GM12892 (cell line): ENCODE measurements at regions not wholly inside any gene's neighbourhood (a gene's known extent, or its start where the extent isn't known, plus 50 kb on each side); places are given as distances from the start of the nearest gene placed in this dataset.
"Not testable (repeated sequence)": the region's sequence is repeated elsewhere in the genome, so short reads cannot be mapped to it uniquely, and the experiment has no call there.

Experiments used
- DNase-seq: peaks from one replicate; pipeline ENCODE4 v3.0.0; 2011; ENCODE audit not compliant: insufficient read length
- FAIRE-seq: peaks from 2 replicates; lab custom pipeline; 2011; peaks lifted over from hg19 to GRCh38; lab: Jason Lieb, UNC
- POLR2A ChIP-seq: IDR thresholded peaks from 2 replicates; pipeline ENCODE4 v1.6.1; 2011; ENCODE audit warnings: low read depth, low read length, control low read depth
- POLR2AphosphoS5 ChIP-seq: IDR thresholded peaks from 2 replicates; pipeline ENCODE4 v1.6.1; 2011; ENCODE audit warnings: low read depth, low read length, control low read depth
- TAF1 ChIP-seq: IDR thresholded peaks from 2 replicates; pipeline ENCODE4 v1.6.1; 2011; ENCODE audit warnings: low read depth, mild to moderate bottlenecking, control low read depth, low read length, borderline replicate concordance

DNA sequence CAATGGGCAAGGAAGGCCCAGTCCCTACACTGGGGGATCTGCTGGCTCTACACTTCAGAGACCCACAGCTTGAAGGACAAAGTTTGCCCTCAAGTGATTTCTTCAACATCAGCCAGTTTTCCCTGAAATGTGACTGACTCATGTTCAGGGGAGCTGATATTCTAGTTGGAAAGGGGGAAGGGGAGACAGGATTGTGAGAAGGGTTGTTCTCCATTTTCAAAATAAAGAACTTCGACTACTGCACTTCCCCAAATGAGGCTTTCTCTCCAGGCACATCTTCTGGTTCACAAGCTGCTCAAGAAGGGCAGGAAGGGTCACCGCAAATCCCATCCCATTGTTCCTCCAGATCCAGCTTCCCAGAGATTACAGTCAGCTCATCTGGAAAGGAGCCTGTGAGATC, 117.6 kb downstream of the BCL2L11 start:
- TF ChIP-seq POLR2A (no peak), TAF1 (no peak), POLR2AphosphoS5 (no peak)
- FAIRE-seq (no peak), DNase-seq (no peak)

DNA sequence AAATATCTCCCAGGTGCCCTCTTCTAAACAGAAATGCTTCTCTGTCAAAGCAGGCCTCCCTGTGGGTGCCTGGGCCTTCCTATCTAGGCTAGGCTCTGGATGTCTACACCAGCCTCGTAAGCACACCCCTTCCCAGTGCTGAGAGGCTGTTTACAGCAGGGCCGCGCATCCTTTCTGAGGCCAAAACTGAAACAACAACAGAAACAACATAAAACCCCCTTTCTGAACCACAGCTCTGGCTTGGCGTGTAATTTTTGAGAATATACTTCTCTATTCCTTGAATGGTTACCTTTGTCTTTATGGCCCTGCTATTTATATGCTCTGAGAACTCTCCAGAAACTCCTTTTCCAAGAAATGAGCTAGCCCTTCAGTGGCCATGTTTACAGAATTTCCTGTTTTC, 118.4 kb downstream of the BCL2L11 start:
- FAIRE-seq (peak; percentile 81), DNase-seq (peak; percentile 39)
- TF ChIP-seq POLR2A (no peak), TAF1 (no peak), POLR2AphosphoS5 (no peak)

DNA sequence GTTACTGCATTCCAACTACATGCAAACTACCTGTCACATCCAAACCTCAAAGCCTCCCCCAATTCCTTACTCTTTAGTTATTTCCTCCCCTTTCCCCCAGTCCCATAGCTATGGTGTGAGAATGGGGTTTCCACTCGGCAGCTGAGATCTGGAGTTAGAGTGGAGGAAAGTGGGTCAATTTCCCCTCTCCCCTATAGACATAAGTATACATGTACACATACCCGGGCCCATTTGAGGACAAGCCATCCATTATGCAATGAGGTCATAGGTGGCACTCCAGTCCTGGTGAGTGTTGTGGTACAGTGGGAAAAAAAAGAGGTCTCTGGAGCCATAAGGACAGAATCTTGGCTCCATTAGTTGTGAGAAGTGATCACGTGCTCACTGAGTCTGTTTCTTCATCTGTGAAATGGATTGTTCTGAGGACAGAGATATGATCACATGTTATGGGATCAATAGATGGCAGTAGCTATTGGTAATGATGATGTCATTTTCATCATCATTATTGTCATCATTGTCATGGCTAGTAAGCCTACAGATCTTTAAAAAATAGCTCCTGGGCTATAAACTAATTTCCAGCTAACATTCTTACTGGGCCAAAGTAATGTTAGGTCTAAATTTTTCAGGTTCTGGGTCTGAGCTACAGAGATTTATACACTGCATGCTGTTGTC, 119.0 kb downstream of the BCL2L11 start:
- DNase-seq (no peak), FAIRE-seq (no peak)
- TF ChIP-seq POLR2A (no peak), TAF1 (no peak), POLR2AphosphoS5 (no peak)

DNA sequence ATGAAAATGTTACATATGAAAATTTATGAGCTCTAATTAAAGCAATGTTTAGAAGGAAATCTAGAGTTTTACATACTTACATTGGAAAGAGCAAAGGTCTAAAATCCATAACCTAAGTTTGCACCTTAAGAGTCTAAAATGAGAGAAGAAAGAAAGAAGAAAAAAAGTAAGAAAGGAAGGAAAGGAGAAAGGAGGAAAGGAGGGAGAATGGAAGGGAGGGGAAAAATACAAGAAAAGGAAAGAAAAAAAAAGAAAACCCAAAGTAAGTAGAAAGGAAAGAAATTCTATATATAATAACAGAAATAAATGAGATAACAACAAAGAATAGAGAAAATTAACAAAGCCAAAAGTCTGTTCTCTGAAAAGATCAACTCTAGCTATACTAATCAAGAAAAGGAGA, 122.6 kb downstream of the BCL2L11 start:
- DNase-seq = no peak
- TF ChIP-seq POLR2A (no peak), POLR2AphosphoS5 (no peak), TAF1 (no peak)
- FAIRE-seq = no peak

DNA sequence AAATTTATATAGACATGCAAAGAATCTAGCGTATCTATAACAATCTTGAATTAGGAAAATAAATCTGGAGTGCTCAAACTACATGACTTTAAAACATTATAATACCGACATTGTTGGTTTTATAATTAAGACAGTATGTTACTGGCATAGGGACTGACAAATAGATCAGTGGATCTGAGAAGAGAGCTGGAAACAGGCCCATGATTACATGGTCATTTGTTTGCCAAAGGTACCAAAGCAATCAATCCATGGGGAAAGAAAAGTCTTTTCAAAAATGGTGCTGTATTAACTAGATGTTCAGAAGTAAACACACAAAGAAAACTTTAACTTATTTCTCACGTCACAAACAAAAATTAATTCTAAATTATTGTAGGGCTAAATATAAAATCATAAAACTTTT, 124.2 kb downstream of the BCL2L11 start:
- TF ChIP-seq POLR2A (no peak), POLR2AphosphoS5 (no peak), TAF1 (no peak)
- no peak for DNase-seq
- FAIRE-seq = no peak

DNA sequence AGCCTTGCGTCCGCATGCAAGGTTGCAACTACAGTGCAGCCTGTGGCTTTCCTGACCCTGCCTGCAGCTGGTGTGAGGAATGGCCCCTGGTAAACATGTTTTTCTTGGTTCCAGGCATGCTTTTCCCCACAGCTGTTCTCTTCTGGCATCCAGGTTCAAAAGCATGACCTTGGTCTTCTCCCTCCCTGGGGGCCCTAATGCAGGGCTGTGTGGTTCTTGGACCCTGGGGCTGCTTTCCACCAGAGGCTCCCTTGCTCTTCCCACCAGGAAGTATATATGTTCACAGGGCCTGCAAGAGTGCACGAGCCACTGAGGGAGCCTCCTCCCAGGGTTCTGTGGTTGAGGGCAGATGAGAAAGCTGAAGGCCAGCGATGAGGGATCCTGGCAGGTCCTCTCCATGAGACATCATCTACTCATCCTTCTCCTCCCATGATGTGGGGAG, 125.9 kb downstream of the BCL2L11 start:
- TF ChIP-seq POLR2AphosphoS5 (no peak), TAF1 (no peak), POLR2A (no peak)
- FAIRE-seq = no peak

DNA sequence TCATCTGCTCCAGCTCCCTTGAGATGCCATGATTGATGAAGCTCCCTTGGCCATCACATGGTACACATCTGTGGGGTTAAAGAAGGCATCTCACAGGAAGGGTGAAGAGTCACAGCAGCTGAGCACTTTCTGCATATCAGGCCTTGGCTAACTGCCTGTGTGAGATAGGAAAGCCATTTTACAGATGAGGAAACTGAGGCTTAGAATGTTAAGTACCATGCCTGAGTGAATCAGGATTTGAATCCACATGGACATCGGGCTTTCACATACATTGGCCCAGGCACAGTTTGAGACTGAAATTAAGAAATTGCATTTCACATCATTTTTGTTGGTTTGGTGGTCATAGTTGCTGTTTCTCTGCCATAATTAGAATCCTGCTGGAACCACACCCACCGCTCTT, 126.8 kb downstream of the BCL2L11 start:
- DNase-seq (no peak), FAIRE-seq (no peak)
- TF ChIP-seq POLR2AphosphoS5 = no peak
- no peak for TF ChIP-seq TAF1
- TF ChIP-seq POLR2A = no peak

More for the DNA sequence above, 125.9 kb downstream of the BCL2L11 start:
- no peak for DNase-seq

DNA sequence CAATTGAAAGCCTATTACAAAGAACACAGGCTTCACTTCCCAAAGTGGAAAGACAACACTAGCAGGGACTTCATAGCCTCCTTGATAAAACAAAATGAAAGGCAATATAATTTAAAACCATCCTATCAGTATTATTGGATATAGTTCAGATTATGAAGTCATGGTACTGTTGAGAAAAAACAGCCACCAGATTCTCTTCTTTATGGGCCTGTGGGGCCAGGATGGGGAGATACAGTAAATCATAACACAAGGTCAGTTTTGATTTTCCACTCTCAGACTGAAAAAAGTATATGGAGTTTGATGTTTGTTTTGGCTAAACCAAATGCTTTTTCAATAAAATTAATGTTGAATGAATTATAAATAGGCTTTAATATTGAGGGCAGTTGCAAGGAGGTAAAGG, 129.1 kb downstream of the BCL2L11 start:
- TF ChIP-seq TAF1 (no peak), POLR2A (no peak), POLR2AphosphoS5 (no peak)
- no peak for DNase-seq
- no peak for FAIRE-seq

DNA sequence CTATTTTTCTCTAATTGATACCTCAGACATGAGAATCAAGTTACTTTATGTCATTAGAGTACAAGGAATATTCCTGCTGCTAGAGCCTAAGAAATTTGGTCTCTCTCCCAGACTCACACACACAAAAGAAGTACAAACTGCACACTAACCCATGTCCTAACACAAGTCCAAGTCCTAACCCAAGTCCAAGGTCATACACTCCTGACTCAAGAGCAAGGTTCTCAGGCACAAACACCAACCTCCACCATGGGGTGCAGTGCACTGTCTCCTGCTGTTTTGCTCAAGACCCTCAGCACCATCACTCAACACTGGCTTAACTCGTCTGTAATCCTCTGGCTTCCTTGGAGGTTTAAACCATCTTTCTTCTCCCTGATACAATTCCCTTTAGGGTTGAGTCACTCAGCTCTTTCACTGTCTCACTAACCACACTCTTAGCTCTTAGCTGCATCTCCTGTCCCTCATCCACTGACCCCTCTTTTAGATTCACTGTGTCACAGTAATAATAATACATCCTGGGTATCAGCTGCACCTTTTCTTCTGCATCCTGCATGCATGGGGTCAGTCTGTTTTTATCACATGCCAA, 129.8 kb downstream of the BCL2L11 start:
- FAIRE-seq (no peak), DNase-seq (no peak)
- no peak for TF ChIP-seq POLR2A
- no peak for TF ChIP-seq POLR2AphosphoS5
- TF ChIP-seq TAF1 = no peak

DNA sequence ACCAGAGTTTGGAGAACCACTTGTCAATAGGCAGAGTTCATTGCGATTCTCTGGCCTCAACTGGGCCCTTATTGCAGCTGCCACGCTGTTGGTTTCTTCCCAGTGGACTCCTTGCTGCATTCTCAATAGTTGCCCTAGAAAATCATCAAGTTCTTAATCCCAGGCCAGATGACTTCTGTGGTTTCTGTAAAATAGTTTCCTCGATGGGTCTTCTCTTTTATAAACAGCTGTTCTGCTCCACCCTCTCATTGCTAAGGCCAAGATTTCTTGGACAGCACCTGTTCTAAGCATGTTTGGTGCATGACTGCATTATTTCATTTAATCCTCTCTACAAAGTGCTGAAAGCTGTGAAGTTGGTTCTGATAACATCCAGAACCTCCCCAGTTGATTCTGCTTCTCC, 131.0 kb downstream of the BCL2L11 start:
- no peak for DNase-seq
- no peak for FAIRE-seq
- TF ChIP-seq POLR2AphosphoS5 = no peak
- no peak for TF ChIP-seq TAF1
- no peak for TF ChIP-seq POLR2A

DNA sequence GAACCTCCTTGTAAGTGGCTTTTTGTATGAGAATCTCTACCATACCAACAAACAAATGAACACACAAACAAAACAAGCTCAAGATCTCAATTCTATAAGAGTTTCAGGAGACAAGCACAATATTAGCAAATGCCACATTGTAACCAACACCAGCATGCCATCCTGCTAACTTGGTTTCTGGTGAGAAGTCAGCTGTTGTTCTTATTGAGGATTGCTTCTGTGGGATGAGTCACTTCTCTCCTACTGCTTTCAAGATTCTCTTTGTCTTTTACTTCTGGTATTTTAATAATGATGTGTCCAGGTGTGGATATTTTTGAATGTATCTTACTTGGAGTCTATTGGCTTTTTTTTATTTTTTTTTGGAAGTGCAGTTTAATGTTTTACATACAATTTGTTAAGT, 131.7 kb downstream of the BCL2L11 start:
- no peak for DNase-seq
- no peak for TF ChIP-seq POLR2AphosphoS5
- no peak for TF ChIP-seq TAF1
- TF ChIP-seq POLR2A = no peak
- FAIRE-seq = no peak

DNA sequence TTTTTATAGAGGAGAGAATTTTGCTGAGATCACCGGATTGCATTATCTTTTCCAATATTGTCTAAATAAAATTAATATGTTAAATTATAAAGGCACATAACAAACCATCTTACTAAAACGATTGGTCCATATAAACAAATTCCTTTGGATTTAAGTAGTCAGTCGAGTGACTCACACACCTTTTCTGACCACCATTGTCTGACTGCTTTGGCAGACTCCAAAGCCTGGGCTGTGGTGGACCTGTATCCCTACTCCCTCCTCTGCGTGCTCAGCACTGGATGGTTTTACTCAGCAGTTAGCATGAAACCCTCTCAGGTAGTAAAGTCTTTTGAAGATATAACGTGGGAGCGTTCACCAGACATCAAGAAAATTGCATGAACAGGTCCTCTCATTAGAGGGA, 134.2 kb downstream of the BCL2L11 start:
- DNase-seq, FAIRE-seq: not testable (repeated sequence)

DNA sequence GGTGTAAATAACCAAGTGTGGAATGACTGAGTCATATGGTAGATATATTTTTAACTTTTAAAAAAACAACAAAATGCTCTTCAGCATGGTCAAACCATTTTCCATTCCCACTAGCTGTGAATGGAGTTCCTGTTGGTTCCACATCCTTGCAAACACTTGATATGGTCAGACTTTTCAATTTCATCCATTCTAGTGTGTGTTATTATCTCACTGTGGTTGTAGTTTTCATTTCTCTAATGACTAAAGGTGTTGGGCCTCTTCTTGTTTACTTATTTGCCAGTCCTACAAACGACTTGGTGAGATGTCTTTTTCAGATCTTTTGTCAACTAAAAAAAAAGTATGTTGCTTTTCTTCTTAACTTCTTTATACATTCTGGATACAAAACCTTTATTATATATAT, 135.9 kb downstream of the BCL2L11 start:
- DNase-seq, FAIRE-seq: not testable (repeated sequence)

DNA sequence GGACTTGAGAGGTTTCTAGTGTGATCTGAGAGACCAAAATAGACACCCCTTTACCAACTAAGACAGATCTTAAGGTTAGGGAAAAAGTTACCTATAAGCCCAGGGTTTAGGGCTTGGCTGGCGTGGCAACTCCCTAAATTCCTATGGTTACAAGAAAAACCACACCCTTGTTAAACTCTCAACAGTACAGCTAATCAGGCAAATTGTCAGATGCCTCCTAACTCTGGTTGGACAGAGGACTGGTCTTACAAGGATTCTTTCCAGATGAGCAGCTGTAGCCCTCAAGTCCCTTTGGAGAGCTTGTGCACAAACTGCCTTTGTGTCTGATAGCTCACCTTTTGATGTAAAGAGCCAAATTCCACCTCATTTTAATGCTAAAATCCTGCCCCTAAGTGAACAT, 136.9 kb downstream of the BCL2L11 start:
- FAIRE-seq, DNase-seq: not testable (repeated sequence)

DNA sequence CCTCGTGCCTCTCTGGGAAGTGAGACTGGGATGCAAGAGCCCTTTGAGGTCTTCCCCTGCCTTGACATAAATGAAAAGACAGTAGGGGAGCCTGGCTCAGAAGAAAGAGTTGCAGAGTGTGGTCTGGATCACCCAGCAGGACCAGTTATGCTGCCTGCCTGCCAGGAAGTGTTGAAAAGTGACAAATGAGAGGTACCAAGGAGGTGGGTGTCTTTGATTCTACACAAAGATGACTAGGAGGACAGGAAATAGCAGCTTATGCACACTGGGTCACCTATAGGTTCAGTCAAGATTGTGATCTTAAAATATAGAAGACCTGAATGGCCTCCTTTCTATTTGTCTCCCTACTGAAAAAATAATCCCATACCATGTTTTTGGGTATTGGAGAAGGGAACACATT, 137.6 kb downstream of the BCL2L11 start:
- DNase-seq, FAIRE-seq: not testable (repeated sequence)

DNA sequence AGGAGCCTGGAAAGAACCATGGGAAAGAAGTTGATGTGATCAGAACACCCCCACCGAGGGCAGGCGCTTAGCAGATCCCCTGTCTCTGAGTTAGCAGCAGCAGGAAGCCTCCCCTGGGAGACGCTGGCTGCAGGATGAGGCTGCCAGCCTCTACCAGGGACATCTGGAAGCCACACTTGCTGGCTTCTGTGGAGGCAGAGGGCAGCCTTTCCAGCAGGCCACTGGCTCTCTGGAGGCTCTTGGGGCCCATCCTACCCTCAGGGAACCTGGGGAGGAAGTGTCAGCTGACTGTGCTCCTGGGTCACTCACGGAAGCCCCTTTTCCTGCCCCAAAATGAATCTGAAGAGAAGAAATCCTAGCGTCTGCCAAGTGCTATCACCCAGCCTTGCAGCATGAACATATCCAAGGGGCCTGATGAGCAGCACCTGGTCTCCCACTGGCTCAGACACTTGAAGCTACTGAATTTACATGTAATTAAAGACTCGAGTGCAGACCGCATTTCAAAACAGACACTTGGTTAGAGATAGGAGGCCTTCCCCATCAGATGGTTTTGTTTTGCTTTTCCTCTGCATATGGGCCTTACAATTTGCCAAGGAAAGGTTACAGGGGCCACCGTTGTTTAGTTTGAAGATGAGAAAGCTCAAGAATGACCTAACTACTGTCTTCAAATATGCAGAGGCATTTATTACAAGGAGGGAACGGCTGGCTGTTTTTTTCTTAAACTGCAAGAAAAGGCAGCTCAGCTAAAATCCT, 142.1 kb downstream of the BCL2L11 start:
- not testable (repeated sequence) for DNase-seq, FAIRE-seq

DNA sequence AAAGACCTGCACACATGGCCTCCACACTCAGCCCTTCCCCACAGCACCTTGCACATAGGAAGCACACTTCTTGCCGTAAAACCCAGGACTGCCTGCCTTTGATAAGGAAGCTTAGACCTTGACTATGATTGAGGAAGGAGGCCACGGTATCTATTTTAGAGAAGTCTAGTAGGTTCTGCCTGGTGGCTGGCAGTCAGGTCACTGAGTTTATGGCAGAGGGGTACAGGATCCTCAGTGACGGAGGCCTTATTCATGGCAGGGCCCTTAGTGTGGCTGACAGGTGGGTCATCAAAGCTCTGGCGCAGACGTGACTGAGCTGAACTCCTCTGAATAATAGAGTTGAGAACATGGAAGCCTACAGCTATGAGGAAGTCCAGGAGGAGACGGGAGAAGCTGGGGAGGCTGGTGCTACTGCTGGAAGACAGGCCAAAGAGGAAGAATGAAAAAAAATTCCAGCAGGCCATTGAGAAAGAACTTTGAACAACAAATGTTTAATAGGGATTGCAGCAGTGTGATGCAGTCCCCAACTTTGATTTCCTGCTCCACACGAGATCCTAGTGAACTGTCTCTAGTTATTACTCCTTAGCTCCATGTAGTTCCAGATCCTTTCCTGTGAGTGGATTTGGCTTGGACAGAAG, 142.8 kb downstream of the BCL2L11 start:
- DNase-seq, FAIRE-seq: not testable (repeated sequence)
